PC-9 (cell line): ENCODE measurements at regions not wholly inside any gene's neighbourhood (a gene's known extent, or its start where the extent isn't known, plus 50 kb on each side); places are given as distances from the start of the nearest gene placed in this dataset.
"Not testable (repeated sequence)": the region's sequence is repeated elsewhere in the genome, so short reads cannot be mapped to it uniquely, and the experiment has no call there.

Experiments
- BruUV-seq: library from RNA; stranded (reverse); fragments of 400-500 nt; replicated peaks from 2 replicates; lab custom pipeline; 2021; lab: Mats Ljungman, UMichigan
- CTCF ChIA-PET: fragments of 300-600 bp; sonication (Branson Sonifier 250); formaldehyde crosslinking; loops from one replicate; lab custom pipeline; 2022; ENCODE audit warnings: antibody characterized with exemption; lab: Charles Lee
- POLR2A ChIA-PET: fragments of 300-600 bp; sonication (Branson Sonifier 250); formaldehyde crosslinking; loops from one replicate; lab custom pipeline; 2022; ENCODE audit warnings: antibody characterized with exemption; ENCODE audit not compliant: unreplicated experiment; lab: Charles Lee
- DNase-seq, 2 experiments: peaks; one replicate each; pipeline versions ENCODE4 v3.0.0 to v3.0.0-alpha.2; 2015 to 2022; ENCODE audit warnings: mixed read lengths in 1 of 2
- H2AFZ ChIP-seq: fragments of 200-600 bp; sonication (generic); 2 replicates; pipeline ENCODE4 v1.8.1; 2017; ENCODE audit warnings: antibody characterized with exemption
- H3F3A ChIP-seq: fragments of 200-600 bp; sonication (generic); 2 replicates; pipeline ENCODE4 v1.8.1; 2017; ENCODE audit warnings: antibody characterized with exemption, mild to moderate bottlenecking, low read depth; ENCODE audit not compliant: insufficient read depth
- H3K27ac ChIP-seq: fragments of 200-600 bp; sonication (generic); 2 replicates; pipeline ENCODE4 v1.6.1; 2016; ENCODE audit warnings: mixed run types
- H3K27me3 ChIP-seq: fragments of 200-600 bp; sonication (generic); 2 replicates; pipeline ENCODE4 v1.6.1; 2016; ENCODE audit warnings: low read depth, mixed run types; ENCODE audit not compliant: insufficient read depth
- H3K36me3 ChIP-seq: fragments of 200-600 bp; sonication (generic); 2 replicates; pipeline ENCODE4 v1.6.1; 2016; ENCODE audit warnings: low read depth, mixed run types
- H3K4me1 ChIP-seq: fragments of 200-600 bp; sonication (generic); replicated peaks from 2 replicates; pipeline ENCODE4 v1.6.1; 2016; ENCODE audit warnings: mixed run types; ENCODE audit not compliant: insufficient read depth
- H3K4me2 ChIP-seq: fragments of 200-600 bp; sonication (generic); 2 replicates; pipeline ENCODE4 v1.6.1; 2017; ENCODE audit warnings: mixed run types
- H3K4me3 ChIP-seq: fragments of 200-600 bp; sonication (generic); 2 replicates; pipeline ENCODE4 v1.6.1; 2016; ENCODE audit warnings: mixed run types
- H3K79me2 ChIP-seq: fragments of 200-600 bp; sonication (generic); 2 replicates; pipeline ENCODE4 v1.6.1; 2017; ENCODE audit warnings: low read depth, mixed run types
- H3K9me2 ChIP-seq: fragments of 200-600 bp; sonication (generic); 2 replicates; pipeline ENCODE4 v1.8.1; 2017; ENCODE audit warnings: mild to moderate bottlenecking; ENCODE audit not compliant: insufficient read depth
- H3K9me3 ChIP-seq: fragments of 200-600 bp; sonication (generic); 2 replicates; pipeline ENCODE4 v1.8.1; 2016; ENCODE audit warnings: low read depth; ENCODE audit not compliant: insufficient read depth
- H4K20me1 ChIP-seq: fragments of 200-600 bp; sonication (generic); 2 replicates; pipeline ENCODE4 v1.8.1; 2017; ENCODE audit not compliant: insufficient read depth
- CTCF ChIP-seq: fragments of 200-600 bp; sonication (generic); conservative IDR thresholded peaks from 2 replicates; pipeline ENCODE4 v1.6.1; 2017; ENCODE audit warnings: mixed run types, antibody characterized with exemption, mild to moderate bottlenecking, moderate library complexity
- EZH2 ChIP-seq: fragments of 200-600 bp; sonication (generic); IDR thresholded peaks from 2 replicates; pipeline ENCODE4 v1.8.0; 2017; ENCODE audit warnings: antibody characterized with exemption, low read depth
- intact Hi-C: fragments of 100-400 bp; cut with micrococcal nuclease; formaldehyde crosslinking; loops from one replicate; pipeline ENCODE4 v1.10.0; 2022; ENCODE audit not compliant: unreplicated experiment

GRCh38 chr2:64809216-64809615 is 155.5 kb upstream of the SERTAD2 start:
- Histone ChIP-seq H3K9me3 (no peaks in the 10 kb centered on the region), H4K20me1 (no peaks in the 10 kb centered on the region), H3K4me2 (no peak overlapping the region), H2AFZ (no peak overlapping the region), H3K9me2 (no peaks in the 10 kb centered on the region; the same call in 1 of the 2 replicates), H3K27me3 (no peaks in the 10 kb centered on the region), H3K79me2 (no peaks in the 10 kb centered on the region), H3K36me3 (no peaks in the 10 kb centered on the region), H3K4me1 (peaks cover 12% of the 10 kb centered on the region), H3K4me3 (no peak overlapping the region), H3K27ac (no peak overlapping the region), H3F3A (no peaks in the 10 kb centered on the region)
- DNase-seq = no peak
- BruUV-seq = no TSS peak
- TF ChIP-seq EZH2 = no peak
- TF ChIP-seq CTCF = no peak
- CTCF ChIA-PET = no interaction called here
- POLR2A ChIA-PET = no interaction called here
- intact Hi-C loops = loop anchor here (5.0 kb wide), 1 partner anchor 42 kb away; no protein-coding TSS in a partner anchor

DNA sequence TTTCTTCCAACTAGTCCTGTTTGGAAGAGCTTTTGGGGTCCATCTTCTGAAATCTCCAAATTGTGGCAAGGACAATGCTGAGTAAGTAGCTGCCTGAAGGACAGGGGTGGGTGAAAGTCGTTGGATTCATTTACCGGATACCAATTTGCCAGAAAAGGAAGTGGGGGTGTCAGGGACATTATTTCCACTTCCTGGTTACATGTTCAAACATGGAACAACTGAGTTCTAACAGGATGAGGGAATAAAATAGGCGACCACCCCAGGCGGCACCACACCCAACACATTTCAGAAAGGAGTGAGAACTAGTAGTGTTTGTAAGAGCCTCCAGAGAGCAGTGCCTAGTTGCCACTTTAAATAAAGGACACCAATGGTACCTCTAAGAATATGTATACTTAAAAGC is 158.6 kb upstream of the SERTAD2 start:
- H3K4me3 ChIP-seq = no peak overlapping the region
- ChIA-PET POLR2A (no interaction called here), CTCF (interaction anchor here (0.6 kb wide), 1 partner anchor 217 kb away, joined by 4 read pairs; no protein-coding TSS in a partner anchor)
- TF ChIP-seq EZH2 (no peak), CTCF (no peak)
- no peak overlapping the region for H3K4me2 ChIP-seq
- H3K36me3 ChIP-seq = no peaks in the 10 kb centered on the region
- BruUV-seq = no TSS peak
- intact Hi-C loops = no loop called here
- H4K20me1 ChIP-seq = no peaks in the 10 kb centered on the region
- peaks cover 9% of the 10 kb centered on the region for H3K4me1 ChIP-seq
- DNase-seq = no peak
- H3F3A ChIP-seq = no peaks in the 10 kb centered on the region
- no peak overlapping the region for H3K27ac ChIP-seq
- H2AFZ ChIP-seq = no peak overlapping the region
- no peaks in the 10 kb centered on the region for H3K27me3 ChIP-seq
- H3K9me2 ChIP-seq = no peaks in the 10 kb centered on the region; the same call in 1 of the 2 replicates
- H3K79me2 ChIP-seq = no peaks in the 10 kb centered on the region
- H3K9me3 ChIP-seq = no peaks in the 10 kb centered on the region

DNA sequence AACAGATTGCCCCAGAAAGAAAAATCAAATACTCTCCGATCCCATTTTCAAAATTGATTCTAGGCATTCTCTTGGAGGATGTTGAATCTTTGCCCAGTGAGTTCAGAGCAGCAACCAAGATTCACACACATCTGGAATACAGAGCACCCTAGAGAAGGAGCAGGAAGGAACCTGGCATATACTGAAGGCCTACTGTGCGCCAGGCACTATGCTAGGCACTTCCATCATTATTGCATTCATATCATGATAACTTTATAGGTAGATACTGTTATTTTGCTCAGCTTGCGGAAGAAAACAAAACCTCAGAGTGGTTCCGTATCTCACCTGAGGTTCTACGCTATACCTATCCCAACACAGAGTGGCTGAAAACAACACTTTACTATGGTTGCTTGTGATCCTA is 160.3 kb upstream of the SERTAD2 start:
- Histone ChIP-seq H3F3A (peaks cover 8% of the 10 kb centered on the region; the same call in 1 of the 2 replicates), H3K27me3 (no peaks in the 10 kb centered on the region), H3K9me2 (no peaks in the 10 kb centered on the region; the same call in 1 of the 2 replicates), H3K4me1 (peaks cover 12% of the 10 kb centered on the region), H3K27ac (no peak overlapping the region), H3K4me3 (no peak overlapping the region), H3K79me2 (no peaks in the 10 kb centered on the region), H3K36me3 (no peaks in the 10 kb centered on the region), H3K9me3 (no peaks in the 10 kb centered on the region), H4K20me1 (no peaks in the 10 kb centered on the region), H2AFZ (no peak overlapping the region), H3K4me2 (no peak overlapping the region)
- BruUV-seq = no TSS peak
- POLR2A ChIA-PET = no interaction called here
- CTCF ChIA-PET = no interaction called here
- intact Hi-C loops = no loop called here
- TF ChIP-seq CTCF = no peak
- no peak for TF ChIP-seq EZH2
- no peak for DNase-seq

- DNase-seq, H3K4me3 ChIP-seq, H3K36me3 ChIP-seq, BruUV-seq, intact Hi-C loops, H3K9me2 ChIP-seq, H2AFZ ChIP-seq, H3K9me3 ChIP-seq, H4K20me1 ChIP-seq, H3K4me2 ChIP-seq, H3K79me2 ChIP-seq, H3K27me3 ChIP-seq, H3F3A ChIP-seq, H3K27ac ChIP-seq, POLR2A ChIA-PET: not testable (repeated sequence)
- H3K4me1 ChIP-seq = peaks cover 32% of the 10 kb centered on the region
- CTCF ChIA-PET = interaction anchor here (0.6 kb wide), 1 partner anchor 13 kb away, joined by 3 read pairs; no protein-coding TSS in a partner anchor
These were observed 162.8 kb upstream of the SERTAD2 start for GRCh38 chr2:64816526-64816925.
